ENCODE measurements at regions not wholly inside any gene's neighbourhood (a gene's known extent, or its start where the extent isn't known, plus 50 kb on each side); places are given as distances from the start of the nearest gene placed in this dataset.

- intact Hi-C loops (cut with micrococcal nuclease; ENCODE audit: unreplicated experiment) (no loop called here), in situ Hi-C loops (cut with HindIII; ENCODE audit: low pct_unique_long_range_greater_than_20kb, low sequenced_read_pairs) (no loop called here)
- H3K4me3 ChIP-seq (ENCODE audit: low read depth in 2 of 2, low read length in 2 of 2) = no peak overlapping the region
- CTCF ChIA-PET = no interaction called here
- BruUV-seq (replicated peaks) = no TSS peak
- H3K36me3 ChIP-seq (ENCODE audit: control insufficient read depth, insufficient read depth, low read length) = no peaks in the 10 kb centered on the region
- POLR2A ChIA-PET = no interaction called here
- no peak for TF ChIP-seq POLR2AphosphoS5 (IDR thresholded peaks at IDR 0.05; ENCODE audit: low read depth, low read length)
- no peak for TF ChIP-seq TCF7L2 (IDR thresholded peaks at IDR 0.05; ENCODE audit: low read depth, low read length)
- no peak for TF ChIP-seq SIN3A (IDR thresholded peaks at IDR 0.05; ENCODE audit: borderline replicate concordance, insufficient read depth, low read depth, low read length)
- TF ChIP-seq REST (IDR thresholded peaks at IDR 0.05; ENCODE audit: insufficient read depth in 1 of 2, low read depth in 2 of 2, low read length in 1 of 2) = no peak
- no peak for TF ChIP-seq CTCF (IDR thresholded peaks at IDR 0.05)
- no peak for DNase-seq (ENCODE audit: low read depth, low spot score)
- H3K27ac ChIP-seq (ENCODE audit: low read length) = no peak overlapping the region
- no peaks in the 10 kb centered on the region for H3K9me3 ChIP-seq (ENCODE audit: control insufficient read depth, insufficient read depth, low read depth, low read length)
- no peaks in the 10 kb centered on the region for H3K27me3 ChIP-seq (ENCODE audit: control insufficient read depth, insufficient read depth, low read length)
- no peak for ATAC-seq
- H3K4me1 ChIP-seq (ENCODE audit: control insufficient read depth, insufficient read depth, low read length) = no peaks in the 10 kb centered on the region
These were observed 633.0 kb upstream of the FAM241A start for GRCh38 chr4:111512081-111512783.

- no TSS peak for BruUV-seq (replicated peaks)
- TF ChIP-seq REST (IDR thresholded peaks at IDR 0.05; ENCODE audit: insufficient read depth in 1 of 2, low read depth in 2 of 2, low read length in 1 of 2) (no peak), TCF7L2 (IDR thresholded peaks at IDR 0.05; ENCODE audit: low read depth, low read length) (no peak), POLR2AphosphoS5 (IDR thresholded peaks at IDR 0.05; ENCODE audit: low read depth, low read length) (no peak), SIN3A (IDR thresholded peaks at IDR 0.05; ENCODE audit: borderline replicate concordance, insufficient read depth, low read depth, low read length) (no peak), CTCF (IDR thresholded peaks at IDR 0.05) (no peak)
- in situ Hi-C loops (cut with HindIII; ENCODE audit: low pct_unique_long_range_greater_than_20kb, low sequenced_read_pairs) = no loop called here
- ATAC-seq (no peak), DNase-seq (ENCODE audit: low read depth, low spot score) (no peak)
- intact Hi-C loops (cut with micrococcal nuclease; ENCODE audit: unreplicated experiment) = no loop called here
- Histone ChIP-seq H3K9me3 (ENCODE audit: control insufficient read depth, insufficient read depth, low read depth, low read length) (no peaks in the 10 kb centered on the region), H3K4me1 (ENCODE audit: control insufficient read depth, insufficient read depth, low read length) (no peaks in the 10 kb centered on the region), H3K4me3 (ENCODE audit: low read depth in 2 of 2, low read length in 2 of 2) (no peak overlapping the region; a peak in 1 of 4 replicates), H3K27ac (ENCODE audit: low read length) (no peak overlapping the region), H3K27me3 (ENCODE audit: control insufficient read depth, insufficient read depth, low read length) (no peaks in the 10 kb centered on the region), H3K36me3 (ENCODE audit: control insufficient read depth, insufficient read depth, low read length) (no peaks in the 10 kb centered on the region)
- ChIA-PET CTCF (no interaction called here), POLR2A (no interaction called here)
These were observed 625.6 kb upstream of the FAM241A start for GRCh38 chr4:111519683-111520082.
